Heart right ventricle (tissue), 16 donors: ENCODE measurements at regions not wholly inside any gene's neighbourhood (a gene's known extent, or its start where the extent isn't known, plus 50 kb on each side); places are given as distances from the start of the nearest gene placed in this dataset.

Source experiments
- ATAC-seq, 8 donors: fragments of 200-7000 bp; cut with Tn5 transposase; one replicate each; pipeline ENCODE4 v1.9.1; 2020; ENCODE audit warnings: mild to moderate bottlenecking in 8 of 8, moderate library complexity in 8 of 8, moderate number of reproducible peaks in 1 of 8
- DNase-seq, 2 donors: peaks; one replicate each; pipeline ENCODE4 v3.0.0-alpha.2; 2020
- H3K27ac ChIP-seq, 10 donors: fragments of 200-600 bp; sonication (generic) in 2 of 10; one replicate each; pipeline versions ENCODE4 v1.5.0 to v1.8.0; 2020 to 2022; ENCODE audit warnings: mild to moderate bottlenecking in 3 of 10
- H3K27me3 ChIP-seq, 7 donors: fragments of 200-600 bp; one replicate each; pipeline ENCODE4 v1.8.0; 2021 to 2022; ENCODE audit warnings: mild to moderate bottlenecking in 2 of 7
- H3K36me3 ChIP-seq, 9 donors: fragments of 200-600 bp; sonication (generic) in 1 of 9; one replicate each; pipeline versions ENCODE4 v1.5.0 to v1.8.0; 2020 to 2022; ENCODE audit warnings: mild to moderate bottlenecking in 2 of 9
- H3K4me1 ChIP-seq, 9 donors: fragments of 200-600 bp; sonication (generic) in 1 of 9; one replicate each; pipeline versions ENCODE4 v1.5.0 to v1.8.0; 2020 to 2022; ENCODE audit warnings: mild to moderate bottlenecking in 4 of 9
- H3K4me3 ChIP-seq, 10 donors: fragments of 200-600 bp; sonication (generic) in 2 of 10; one replicate each; pipeline versions ENCODE4 v1.5.0 to v1.8.0; 2020 to 2022; ENCODE audit warnings: mild to moderate bottlenecking in 7 of 10, moderate library complexity in 2 of 10
- H3K9me3 ChIP-seq, 11 donors: fragments of 200-600 bp in 10 of 11; sonication (generic) in 2 of 11; one replicate each; pipeline versions ENCODE4 v1.5.0 to v1.8.0; 2013 to 2022; ENCODE audit warnings: mild to moderate bottlenecking in 2 of 11, control low read depth in 1 of 11, moderate library complexity in 1 of 11
- WGBS, 2 donors: extraction: QIAGEN DNeasy Blood & Tissue Kit; methylation state at CpG; one replicate each; pipeline ENCODE4 v1.1.7; 2013; ENCODE audit warnings: inconsistent platforms in 1 of 2; 5-methylcytosine and 5-hydroxymethylcytosine counted together
- intact Hi-C, 10 donors: fragments of 100-400 bp; cut with DNase I; formaldehyde crosslinking; loops; one replicate each; pipeline versions ENCODE4 v1.11.1 to v1.14.2; 2022
- TF ChIP-seq, protein P1 (sequence below), 9 donors: fragments of 200-600 bp; sonication (generic) in 2 of 9; IDR thresholded peaks; one replicate each; pipeline versions ENCODE4 v1.5.0 to v1.8.0; 2021 to 2022; ENCODE audit warnings: antibody characterized with exemption in 9 of 9, mild to moderate bottlenecking in 5 of 9, moderate library complexity in 1 of 9
- donor health status: Arrhythmogenic right ventricular cardiomyopathy.
- donor health status: ischemic (EF 13 %, LVEDD 7.1; RV severe dilation, severe dysfunction).
- donor health status: healthy with polysubstance abuse.
- donor health status: DM: no; HTN: yes; CAD: no.
- donor health status: DM: no; HTN: no; CAD: no.
- donor health status: ischemic (EF 25% LVEDD 6.9; RV normal size, moderate dysfunction).
- donor health status: ischemic (EF 25% LVEDD 5.7; RV mildly dilated, moderate dysfunction).
- donor health status: healthy.
- donor health status: DM: yes; HTN: yes; CAD: no.
- donor health status: Ischemic cardiomyopathy.
- donor health status: ischemic (EF 35%, LVEDD 5.7; RV mildly dilated, moderate dysfunction).
- donor health status: nonischemic (EF 11% LVEDD 7.7; RV severe dilation, severe dysfunction).
- donor health status: DM: yes; HTN: yes; CAD: no.
- donor health status: PGD.
- donor health status: ischemic (EF 29% LVEDD 5.4; RV normal size, mild dysfunction).
- donor health status: nonischemic (EF 23%, LVEDD 6.1; RV moderate dilation, normal function).

DNA sequence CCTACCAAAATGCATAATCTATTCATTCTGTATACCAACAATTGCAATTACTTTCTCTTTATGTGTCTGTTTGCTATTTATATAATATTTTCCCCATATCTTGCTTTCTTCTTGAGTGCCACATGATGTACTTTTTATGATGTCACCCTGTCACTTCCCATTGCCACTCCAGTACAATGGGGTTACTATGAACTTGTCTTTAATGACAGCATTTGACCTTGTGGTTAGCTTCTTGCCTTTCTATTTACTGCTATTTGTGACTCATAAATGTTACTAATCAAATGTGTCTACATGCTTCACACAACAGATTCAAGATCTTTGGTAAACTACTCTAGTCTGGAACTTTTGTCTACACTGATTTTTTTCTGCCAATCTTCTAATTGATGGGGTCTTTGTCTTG, 486.3 kb downstream of the NR4A2 start:
- Histone ChIP-seq H3K4me1 (no peaks in the 10 kb centered on the region), H3K9me3 (no peaks in the 10 kb centered on the region), H3K36me3 (no peaks in the 10 kb centered on the region), H3K27me3 (peaks cover 0 to 5% (median 0%) of the 10 kb centered on the region in 7 donors), H3K4me3 (no peak overlapping the region), H3K27ac (no peak overlapping the region)
- TF ChIP-seq, protein P1, sequence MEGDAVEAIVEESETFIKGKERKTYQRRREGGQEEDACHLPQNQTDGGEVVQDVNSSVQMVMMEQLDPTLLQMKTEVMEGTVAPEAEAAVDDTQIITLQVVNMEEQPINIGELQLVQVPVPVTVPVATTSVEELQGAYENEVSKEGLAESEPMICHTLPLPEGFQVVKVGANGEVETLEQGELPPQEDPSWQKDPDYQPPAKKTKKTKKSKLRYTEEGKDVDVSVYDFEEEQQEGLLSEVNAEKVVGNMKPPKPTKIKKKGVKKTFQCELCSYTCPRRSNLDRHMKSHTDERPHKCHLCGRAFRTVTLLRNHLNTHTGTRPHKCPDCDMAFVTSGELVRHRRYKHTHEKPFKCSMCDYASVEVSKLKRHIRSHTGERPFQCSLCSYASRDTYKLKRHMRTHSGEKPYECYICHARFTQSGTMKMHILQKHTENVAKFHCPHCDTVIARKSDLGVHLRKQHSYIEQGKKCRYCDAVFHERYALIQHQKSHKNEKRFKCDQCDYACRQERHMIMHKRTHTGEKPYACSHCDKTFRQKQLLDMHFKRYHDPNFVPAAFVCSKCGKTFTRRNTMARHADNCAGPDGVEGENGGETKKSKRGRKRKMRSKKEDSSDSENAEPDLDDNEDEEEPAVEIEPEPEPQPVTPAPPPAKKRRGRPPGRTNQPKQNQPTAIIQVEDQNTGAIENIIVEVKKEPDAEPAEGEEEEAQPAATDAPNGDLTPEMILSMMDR (IDR thresholded peaks at IDR 0.05), result no peak
- ATAC-seq, result no peak
- intact Hi-C loops, result no loop called here
- no peak for DNase-seq

DNA sequence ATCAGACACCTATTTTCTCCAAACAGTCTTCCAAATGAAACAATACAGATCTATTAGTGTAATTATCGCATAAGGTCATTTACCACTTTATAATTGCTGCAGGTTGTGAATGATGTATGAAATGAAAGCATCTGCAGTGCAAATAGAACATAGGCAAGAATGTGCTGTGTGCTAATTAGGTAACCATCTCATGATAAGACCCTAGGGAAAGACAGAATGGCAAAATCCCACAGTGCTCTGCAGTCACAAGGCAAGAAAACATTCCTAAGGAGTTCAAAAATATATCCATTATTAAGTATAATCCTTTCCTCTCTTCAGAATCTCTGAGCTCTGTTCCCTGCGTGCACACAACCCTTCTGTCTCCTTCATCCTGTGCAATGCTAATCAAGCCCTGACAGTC, 488.1 kb downstream of the NR4A2 start:
- H3K27me3 ChIP-seq, result peaks cover 0 to 5% (median 0%) of the 10 kb centered on the region in 7 donors
- ATAC-seq, result no peak

DNA sequence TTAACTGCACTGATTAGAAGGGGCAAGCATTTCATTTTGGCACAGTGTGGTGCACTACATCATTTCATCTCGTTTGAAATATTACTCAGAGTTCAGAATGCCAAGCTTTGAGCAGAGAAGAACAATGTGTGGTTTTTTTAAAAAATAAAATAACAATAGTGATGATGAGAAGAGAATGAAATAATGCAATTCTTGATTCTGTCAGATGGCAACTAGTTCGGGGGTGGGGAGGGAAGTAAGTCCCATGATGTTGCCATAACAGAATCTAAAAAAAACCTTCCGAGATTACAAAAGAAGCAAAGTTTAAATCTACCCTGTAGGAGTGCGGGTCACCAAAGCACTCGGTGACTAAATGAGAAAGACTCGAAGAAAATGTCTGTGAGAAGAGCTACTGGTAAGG, 490.4 kb downstream of the NR4A2 start:
- TF ChIP-seq, protein P1 (IDR thresholded peaks at IDR 0.05), result no peak
- 41 to 45% methylated on average over 6 of the region's 6 CpGs for whole genome bisulfite sequencing, 2 donors
- Histone ChIP-seq H3K27ac (no peak overlapping the region), H3K27me3 (peaks cover 0 to 5% (median 0%) of the 10 kb centered on the region in 7 donors), H3K9me3 (no peaks in the 10 kb centered on the region), H3K4me1 (no peaks in the 10 kb centered on the region), H3K36me3 (no peaks in the 10 kb centered on the region), H3K4me3 (no peak overlapping the region)
- DNase-seq, result no peak
- intact Hi-C loops, result no loop called here
- ATAC-seq, result no peak

More for the DNA sequence above, 488.1 kb downstream of the NR4A2 start:
- WGBS, 2 donors, result 80 to 88% methylated on average over 2 of the region's 2 CpGs
- Histone ChIP-seq H3K36me3 (no peaks in the 10 kb centered on the region), H3K4me1 (no peaks in the 10 kb centered on the region), H3K4me3 (no peak overlapping the region), H3K27ac (no peak overlapping the region), H3K9me3 (no peaks in the 10 kb centered on the region)
- no peak for DNase-seq
- TF ChIP-seq, protein P1 (IDR thresholded peaks at IDR 0.05), result no peak
- intact Hi-C loops, result no loop called here

DNA sequence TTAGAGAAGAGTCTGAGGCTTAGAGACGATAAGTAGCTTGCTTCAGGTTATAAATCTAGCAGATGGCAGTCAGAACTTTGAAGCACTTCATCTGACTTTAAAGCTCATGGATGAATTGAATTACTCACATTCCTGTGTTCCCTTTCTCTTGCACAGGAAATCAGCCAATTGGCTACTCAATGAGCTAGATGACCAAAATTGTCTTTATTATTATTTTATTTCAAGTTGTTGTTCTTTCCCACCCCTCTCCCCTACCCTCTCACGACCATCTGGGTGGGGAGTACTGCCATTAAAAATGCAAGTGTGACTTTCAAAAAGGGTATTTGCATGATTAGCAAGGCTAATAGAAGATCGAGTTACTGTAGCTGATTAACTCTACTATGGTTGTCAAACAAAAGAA, 491.1 kb downstream of the NR4A2 start:
- 18 to 29% methylated on average over 3 of the region's 3 CpGs for WGBS, 2 donors
- intact Hi-C loops, result no loop called here
- H3K27ac ChIP-seq, result no peak overlapping the region
- no peaks in the 10 kb centered on the region for H3K9me3 ChIP-seq
- DNase-seq, result no peak
- no peak overlapping the region for H3K4me3 ChIP-seq
- TF ChIP-seq, protein P1 (IDR thresholded peaks at IDR 0.05), result no peak
- peaks cover 0 to 5% (median 0%) of the 10 kb centered on the region in 7 donors for H3K27me3 ChIP-seq
- no peaks in the 10 kb centered on the region for H3K36me3 ChIP-seq
- ATAC-seq, result no peak
- no peaks in the 10 kb centered on the region for H3K4me1 ChIP-seq

DNA sequence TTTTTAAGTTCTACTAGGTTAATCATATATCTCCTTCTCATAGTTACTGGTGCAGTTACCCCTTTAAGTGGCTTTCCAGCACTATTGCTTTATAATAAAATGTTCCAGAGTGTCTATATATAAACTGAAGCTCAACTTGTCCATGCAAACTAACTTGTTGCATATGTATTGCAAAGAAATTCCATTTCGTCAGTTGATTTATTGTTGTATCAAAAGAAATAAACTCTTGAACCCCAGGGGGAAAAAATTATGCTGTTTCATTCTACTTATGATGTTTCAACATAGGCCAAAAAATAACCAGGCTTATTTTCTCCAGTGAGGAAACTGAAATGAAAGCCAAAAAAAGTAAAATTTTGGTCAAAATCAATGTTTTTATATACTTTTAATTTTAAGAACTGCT, 491.9 kb downstream of the NR4A2 start:
- Histone ChIP-seq H3K27me3 (peaks cover 0 to 5% (median 0%) of the 10 kb centered on the region in 7 donors), H3K9me3 (no peaks in the 10 kb centered on the region), H3K36me3 (no peaks in the 10 kb centered on the region), H3K4me3 (no peak overlapping the region), H3K4me1 (no peaks in the 10 kb centered on the region), H3K27ac (no peak overlapping the region)
- DNase-seq, result no peak
- TF ChIP-seq, protein P1 (IDR thresholded peaks at IDR 0.05), result no peak
- no peak for ATAC-seq
- intact Hi-C loops, result no loop called here
- WGBS, 2 donors, result 62 to 63% methylated on average over 1 of the region's 1 CpG
